B cell (primary cell): ENCODE measurements at regions not wholly inside any gene's neighbourhood (a gene's known extent, or its start where the extent isn't known, plus 50 kb on each side); places are given as distances from the start of the nearest gene placed in this dataset.

Experiments used
- CTCF ChIP-seq: fragments of 200-600 bp; IDR thresholded peaks from one replicate; pipeline ENCODE4 v1.8.0; 2022; ENCODE audit warnings: antibody characterized with exemption, mild to moderate bottlenecking
- EZH2 ChIP-seq: IDR thresholded peaks from 2 replicates; pipeline ENCODE4 v1.6.1; 2012; ENCODE audit warnings: borderline replicate concordance, low read depth, mild to moderate bottlenecking, moderate library complexity, low read length; ENCODE audit not compliant: insufficient read depth, poor library complexity, severe bottlenecking

GRCh38 chr13:53822136-53822535 is 793.5 kb downstream of the OLFM4 start:
- TF ChIP-seq CTCF (no peak), EZH2 (no peak)
